PC-9 (cell line): ENCODE measurements at regions not wholly inside any gene's neighbourhood (a gene's known extent, or its start where the extent isn't known, plus 50 kb on each side); places are given as distances from the start of the nearest gene placed in this dataset.

ENCODE experiments used
- EZH2 ChIP-seq: fragments of 200-600 bp; sonication (generic); IDR thresholded peaks from 2 replicates; pipeline ENCODE4 v1.8.0; 2017; ENCODE audit warnings: antibody characterized with exemption, low read depth
- TF ChIP-seq, protein P1 (sequence below): fragments of 200-600 bp; sonication (generic); conservative IDR thresholded peaks from 2 replicates; pipeline ENCODE4 v1.6.1; 2017; ENCODE audit warnings: mixed run types, antibody characterized with exemption, mild to moderate bottlenecking, moderate library complexity

DNA sequence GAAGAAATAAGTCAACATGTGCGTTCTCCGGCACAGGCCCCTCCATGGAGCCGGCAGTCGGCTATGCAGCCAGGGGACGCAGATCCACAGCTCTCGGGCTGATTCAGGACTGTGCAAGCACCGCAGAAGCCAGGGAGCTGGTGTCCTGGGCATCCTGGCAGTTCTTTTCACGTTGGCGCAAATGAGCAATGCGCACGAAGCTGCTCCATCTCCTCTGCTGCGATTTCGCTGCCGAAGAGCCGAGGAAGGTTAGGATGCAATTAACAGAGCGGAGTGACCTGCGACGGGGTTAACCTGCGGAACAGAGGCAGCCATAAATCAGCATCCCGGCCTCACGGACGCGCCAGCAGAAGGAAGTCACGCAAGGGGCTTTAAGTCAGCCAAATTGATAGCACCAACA lies 107.1 kb upstream of the POU3F3 start:
- TF ChIP-seq, protein P1, sequence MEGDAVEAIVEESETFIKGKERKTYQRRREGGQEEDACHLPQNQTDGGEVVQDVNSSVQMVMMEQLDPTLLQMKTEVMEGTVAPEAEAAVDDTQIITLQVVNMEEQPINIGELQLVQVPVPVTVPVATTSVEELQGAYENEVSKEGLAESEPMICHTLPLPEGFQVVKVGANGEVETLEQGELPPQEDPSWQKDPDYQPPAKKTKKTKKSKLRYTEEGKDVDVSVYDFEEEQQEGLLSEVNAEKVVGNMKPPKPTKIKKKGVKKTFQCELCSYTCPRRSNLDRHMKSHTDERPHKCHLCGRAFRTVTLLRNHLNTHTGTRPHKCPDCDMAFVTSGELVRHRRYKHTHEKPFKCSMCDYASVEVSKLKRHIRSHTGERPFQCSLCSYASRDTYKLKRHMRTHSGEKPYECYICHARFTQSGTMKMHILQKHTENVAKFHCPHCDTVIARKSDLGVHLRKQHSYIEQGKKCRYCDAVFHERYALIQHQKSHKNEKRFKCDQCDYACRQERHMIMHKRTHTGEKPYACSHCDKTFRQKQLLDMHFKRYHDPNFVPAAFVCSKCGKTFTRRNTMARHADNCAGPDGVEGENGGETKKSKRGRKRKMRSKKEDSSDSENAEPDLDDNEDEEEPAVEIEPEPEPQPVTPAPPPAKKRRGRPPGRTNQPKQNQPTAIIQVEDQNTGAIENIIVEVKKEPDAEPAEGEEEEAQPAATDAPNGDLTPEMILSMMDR = no peak
- TF ChIP-seq EZH2 = no peak
